IMR-90 (cell line): ENCODE measurements at regions not wholly inside any gene's neighbourhood (a gene's known extent, or its start where the extent isn't known, plus 50 kb on each side); places are given as distances from the start of the nearest gene placed in this dataset.

Experiments
- CHD1 ChIP-seq: IDR thresholded peaks from 2 replicates; pipeline ENCODE4 v1.6.1; 2012; ENCODE audit warnings: low read depth, low read length, improper control_type of control experiment
- CTCF ChIP-seq: conservative IDR thresholded peaks from 2 replicates; pipeline ENCODE4 v1.5.1; 2012; ENCODE audit warnings: mild to moderate bottlenecking, low read depth, low read length, improper control_type of control experiment
- MAZ ChIP-seq: IDR thresholded peaks from 2 replicates; pipeline ENCODE4 v1.6.1; 2012; ENCODE audit warnings: low read depth, mild to moderate bottlenecking, low read length, improper control_type of control experiment, moderate library complexity, borderline replicate concordance
- POLR2A ChIP-seq: IDR thresholded peaks from 2 replicates; pipeline ENCODE4 v1.6.1; 2012; ENCODE audit warnings: mild to moderate bottlenecking, low read depth, low read length
- RAD21 ChIP-seq: IDR thresholded peaks from 2 replicates; pipeline ENCODE4 v1.6.1; 2012; ENCODE audit warnings: low read length, improper control_type of control experiment
- RFX5 ChIP-seq: IDR thresholded peaks from 2 replicates; pipeline ENCODE4 v1.8.0; 2012; ENCODE audit warnings: low read depth, mild to moderate bottlenecking, low read length, moderate library complexity

GRCh38 chr6:112618849-112619248, 271.7 kb downstream of the RFPL4B start:
- TF ChIP-seq CTCF (no peak), POLR2A (no peak), MAZ (no peak), RAD21 (no peak; the same call in 1 of the 2 replicates), CHD1 (no peak), RFX5 (no peak)
